Activated naive CD8-positive, alpha-beta T cell treated with anti-CD3 and anti-CD28 coated beads, Interleukin-2, amount 50 U/mL, for 24 hours (primary cell): ENCODE measurements at regions not wholly inside any gene's neighbourhood (a gene's known extent, or its start where the extent isn't known, plus 50 kb on each side); places are given as distances from the start of the nearest gene placed in this dataset.

Experiments used
- ATAC-seq: fragments of 150-1000 bp; cut with Tn5 transposase; one replicate; pipeline ENCODE4 v1.10.0; 2021
- DNase-seq: peaks from one replicate; pipeline ENCODE4 v3.0.0; 2021
- H3K27ac Mint-ChIP-seq: one replicate; pipeline ENCODE4 v1.8.0; 2021; ENCODE audit warnings: mild to moderate bottlenecking, mixed read lengths
- H3K27me3 Mint-ChIP-seq: one replicate; pipeline ENCODE4 v1.8.0; 2021; ENCODE audit warnings: mixed read lengths
- H3K36me3 Mint-ChIP-seq: one replicate; pipeline ENCODE4 v1.8.0; 2021; ENCODE audit warnings: low read depth, mixed read lengths
- H3K4me1 Mint-ChIP-seq: one replicate; pipeline ENCODE4 v1.8.0; 2021; ENCODE audit warnings: mixed read lengths
- H3K4me3 Mint-ChIP-seq: one replicate; pipeline ENCODE4 v1.8.0; 2021; ENCODE audit warnings: mild to moderate bottlenecking, moderate library complexity, mixed read lengths
- H3K9me3 Mint-ChIP-seq: one replicate; pipeline ENCODE4 v1.8.0; 2021; ENCODE audit warnings: mixed read lengths

DNA sequence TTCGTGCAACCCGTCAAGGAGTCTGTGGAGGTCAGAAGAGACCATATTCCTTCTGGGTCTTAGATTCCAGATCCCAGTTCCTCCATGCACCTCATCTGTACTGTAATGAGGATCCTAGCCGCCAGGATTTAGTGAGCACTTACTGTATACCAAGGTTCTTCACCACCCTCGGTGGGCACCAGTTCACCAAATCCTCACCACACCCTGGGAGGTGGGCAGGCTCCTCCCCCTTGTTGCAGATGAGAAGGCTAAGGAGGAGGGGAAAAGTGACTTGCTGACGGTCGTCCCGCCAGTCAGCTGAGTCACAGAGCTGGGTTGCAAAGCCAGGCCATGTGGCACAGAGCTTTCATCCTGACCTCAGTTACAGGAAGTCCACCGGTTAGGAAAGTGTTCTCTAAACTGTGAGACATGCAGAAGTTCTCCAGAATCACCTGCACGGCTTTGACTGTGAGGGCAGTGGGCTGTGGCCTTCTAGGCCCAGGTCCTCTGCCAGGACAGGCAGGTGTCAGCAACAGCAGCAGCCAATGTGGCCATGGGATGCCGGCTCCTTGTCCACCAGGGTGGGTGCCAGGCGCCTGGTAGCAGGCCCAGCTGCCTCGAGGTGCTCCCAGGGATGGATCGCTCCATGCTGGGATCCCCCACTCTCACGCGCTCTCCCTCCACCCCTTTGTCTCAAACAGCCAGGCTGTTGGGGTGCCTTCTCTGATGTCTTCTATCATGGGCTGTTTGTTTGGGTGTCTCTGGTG is 240.3 kb upstream of the GSE1 start:
- peaks cover 9% of the 10 kb centered on the region for H3K4me1 Mint-ChIP-seq
- ATAC-seq, result peak; percentile 75
- no peaks in the 10 kb centered on the region for H3K27me3 Mint-ChIP-seq
- H3K36me3 Mint-ChIP-seq, result no peaks in the 10 kb centered on the region
- DNase-seq, result peak; percentile 48
- peak overlapping the region; percentile 39 for H3K27ac Mint-ChIP-seq
- H3K4me3 Mint-ChIP-seq, result no peak overlapping the region
- no peaks in the 10 kb centered on the region for H3K9me3 Mint-ChIP-seq

- DNase-seq (no peak), ATAC-seq (no peak)
- Mint-ChIP-seq H3K4me3 (no peak overlapping the region), H3K27me3 (peaks cover 2% of the 10 kb centered on the region), H3K36me3 (no peaks in the 10 kb centered on the region), H3K4me1 (peaks cover 9% of the 10 kb centered on the region), H3K27ac (no peak overlapping the region), H3K9me3 (no peaks in the 10 kb centered on the region)
Measured at GRCh38 chr16:85373741-85374570, 239.2 kb upstream of the GSE1 start.

- no peak overlapping the region for H3K27ac Mint-ChIP-seq
- DNase-seq (no peak), ATAC-seq (no peak)
- peaks cover 9% of the 10 kb centered on the region for H3K4me1 Mint-ChIP-seq
- H3K27me3 Mint-ChIP-seq, result peaks cover 7% of the 10 kb centered on the region
- H3K36me3 Mint-ChIP-seq, result no peaks in the 10 kb centered on the region
- no peak overlapping the region for H3K4me3 Mint-ChIP-seq
- no peaks in the 10 kb centered on the region for H3K9me3 Mint-ChIP-seq
Measured at GRCh38 chr16:85374571-85374872, 238.6 kb upstream of the GSE1 start.

- H3K9me3 Mint-ChIP-seq, result no peaks in the 10 kb centered on the region
- H3K4me3 Mint-ChIP-seq, result no peak overlapping the region
- H3K4me1 Mint-ChIP-seq, result peaks cover 9% of the 10 kb centered on the region
- H3K27ac Mint-ChIP-seq, result no peak overlapping the region
- H3K36me3 Mint-ChIP-seq, result no peaks in the 10 kb centered on the region
- no peak for ATAC-seq
- no peak for DNase-seq
- peaks cover 7% of the 10 kb centered on the region for H3K27me3 Mint-ChIP-seq
Measured at GRCh38 chr16:85375282-85375681, 237.8 kb upstream of the GSE1 start.

GRCh38 chr16:85376292-85377095 is 236.6 kb upstream of the GSE1 start:
- ATAC-seq (no peak), DNase-seq (no peak)
- no peaks in the 10 kb centered on the region for H3K36me3 Mint-ChIP-seq
- no peak overlapping the region for H3K27ac Mint-ChIP-seq
- H3K4me3 Mint-ChIP-seq, result no peak overlapping the region
- peaks cover 9% of the 10 kb centered on the region for H3K4me1 Mint-ChIP-seq
- peaks cover 7% of the 10 kb centered on the region for H3K27me3 Mint-ChIP-seq
- no peaks in the 10 kb centered on the region for H3K9me3 Mint-ChIP-seq

GRCh38 chr16:85377388-85378144 is 235.6 kb upstream of the GSE1 start:
- no peak overlapping the region for H3K27ac Mint-ChIP-seq
- no peak overlapping the region for H3K4me3 Mint-ChIP-seq
- H3K4me1 Mint-ChIP-seq, result peaks cover 7% of the 10 kb centered on the region
- DNase-seq (no peak), ATAC-seq (no peak)
- H3K27me3 Mint-ChIP-seq, result peaks cover 9% of the 10 kb centered on the region
- H3K9me3 Mint-ChIP-seq, result no peaks in the 10 kb centered on the region
- H3K36me3 Mint-ChIP-seq, result no peaks in the 10 kb centered on the region

DNA sequence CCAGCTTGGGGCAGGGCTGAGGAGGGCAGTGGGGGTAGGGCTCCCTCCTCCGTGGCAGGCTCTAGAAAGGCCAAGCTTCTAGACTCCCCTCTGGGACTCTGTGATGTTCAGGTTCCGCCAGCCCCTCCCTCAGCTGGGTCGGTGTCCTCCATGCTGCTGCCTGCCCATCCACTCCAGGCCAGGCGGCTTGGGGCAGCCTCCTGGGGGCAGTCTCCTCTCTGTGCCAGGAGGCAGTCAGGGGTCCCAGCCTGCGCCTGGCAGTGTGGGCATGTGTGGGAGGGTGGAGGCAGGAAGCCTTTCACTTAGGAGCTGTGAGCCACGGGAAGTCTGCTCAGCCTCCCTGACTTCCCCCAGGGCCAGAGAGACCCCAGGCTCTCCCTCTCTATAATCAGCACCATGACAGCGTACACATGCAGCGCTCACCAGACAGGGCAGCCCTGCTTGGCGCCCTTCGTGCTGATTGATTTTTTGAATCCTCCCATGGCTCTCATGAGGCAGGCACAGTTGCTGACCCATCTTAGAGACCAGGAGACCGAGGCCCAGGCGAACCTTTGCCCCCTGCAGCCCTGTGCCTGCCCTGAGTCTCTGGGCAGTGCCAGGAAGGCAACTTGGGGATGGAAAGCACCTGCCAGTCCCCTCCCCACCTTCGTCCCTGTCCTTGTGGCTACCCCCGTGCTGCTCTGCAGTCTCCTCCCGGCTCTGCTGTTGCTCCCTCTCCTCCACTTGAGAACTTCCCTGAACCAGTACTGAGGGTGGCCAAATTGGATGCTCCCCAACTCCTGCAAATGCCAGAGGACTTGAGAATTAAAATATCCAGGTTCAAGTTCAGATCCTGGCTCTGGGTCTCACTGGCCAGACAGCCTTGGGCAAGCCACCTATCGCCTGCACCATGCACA is 234.7 kb upstream of the GSE1 start:
- no peak for DNase-seq
- H3K4me3 Mint-ChIP-seq, result no peak overlapping the region
- H3K4me1 Mint-ChIP-seq, result peaks cover under 1% of the 10 kb centered on the region
- H3K27me3 Mint-ChIP-seq, result peaks cover 9% of the 10 kb centered on the region
- no peaks in the 10 kb centered on the region for H3K9me3 Mint-ChIP-seq
- H3K36me3 Mint-ChIP-seq, result no peaks in the 10 kb centered on the region
- H3K27ac Mint-ChIP-seq, result no peak overlapping the region
- ATAC-seq, result no peak

GRCh38 chr16:85379041-85380001 is 233.8 kb upstream of the GSE1 start:
- Mint-ChIP-seq H3K36me3 (no peaks in the 10 kb centered on the region), H3K4me1 (no peaks in the 10 kb centered on the region), H3K4me3 (no peak overlapping the region), H3K9me3 (no peaks in the 10 kb centered on the region), H3K27ac (no peak overlapping the region), H3K27me3 (peaks cover 9% of the 10 kb centered on the region)
- DNase-seq (no peak), ATAC-seq (no peak)

DNA sequence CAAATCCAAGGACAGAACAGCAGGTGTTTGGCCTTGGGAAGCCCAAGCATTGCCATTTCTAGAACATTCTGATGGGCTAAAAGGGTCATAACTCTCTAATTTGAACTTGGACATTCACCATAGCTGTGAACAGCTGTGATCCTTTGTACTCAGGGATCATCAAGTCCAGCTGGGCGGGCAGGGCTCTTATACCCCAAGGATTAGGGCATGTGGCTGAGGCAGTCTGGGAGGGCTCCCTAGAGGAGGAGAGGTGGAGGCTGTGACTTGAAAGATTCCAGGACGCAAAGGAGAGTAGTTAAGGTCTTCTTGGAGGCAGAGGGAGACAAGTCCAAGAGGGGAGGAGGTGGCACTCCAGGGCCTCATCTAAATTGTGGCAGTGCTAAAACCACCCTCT is 233.1 kb upstream of the GSE1 start:
- Mint-ChIP-seq H3K4me1 (no peaks in the 10 kb centered on the region), H3K4me3 (no peak overlapping the region), H3K27me3 (peaks cover 9% of the 10 kb centered on the region), H3K9me3 (no peaks in the 10 kb centered on the region), H3K36me3 (no peaks in the 10 kb centered on the region), H3K27ac (no peak overlapping the region)
- DNase-seq (no peak), ATAC-seq (no peak)

DNA sequence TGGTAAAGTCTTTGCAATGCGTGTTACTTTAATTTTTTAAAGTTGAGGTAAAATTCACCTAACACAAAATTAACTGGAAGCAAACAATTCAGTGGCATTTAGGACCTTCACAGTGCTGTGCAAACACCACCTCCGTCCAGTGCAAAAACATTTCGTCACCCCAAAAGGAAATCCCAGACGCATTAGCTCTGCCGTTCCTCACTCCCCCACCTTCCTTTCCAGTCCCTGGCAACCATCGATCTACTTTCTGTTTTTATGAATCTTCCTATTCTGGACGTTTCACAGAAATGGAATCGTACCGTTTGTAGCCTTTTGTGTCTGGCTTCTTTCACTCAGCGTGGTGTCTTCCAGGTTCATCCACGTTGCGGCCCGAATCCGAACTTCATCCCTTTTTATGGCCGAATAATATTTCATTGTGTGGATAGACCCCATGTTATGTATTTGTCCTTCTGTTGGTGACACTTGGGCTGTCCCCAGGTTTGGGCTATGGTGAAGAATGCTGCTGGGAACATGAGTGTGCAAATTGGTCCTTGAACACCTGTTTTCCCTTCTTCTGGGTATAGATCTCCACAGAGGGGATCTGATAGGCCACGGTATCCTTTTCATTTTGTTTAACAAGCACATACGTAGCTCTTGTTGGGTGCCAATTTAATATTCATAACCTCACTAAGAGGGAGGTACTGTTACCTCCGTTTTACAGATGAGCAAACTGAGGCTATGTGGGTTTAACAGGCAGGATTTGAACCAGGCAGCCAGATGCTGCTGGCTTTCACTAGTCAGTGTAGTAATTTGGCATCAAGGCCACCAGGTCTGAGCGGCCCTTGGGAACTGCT is 232.0 kb upstream of the GSE1 start:
- Mint-ChIP-seq H3K27me3 (peaks cover 9% of the 10 kb centered on the region), H3K9me3 (no peaks in the 10 kb centered on the region), H3K4me3 (no peak overlapping the region), H3K4me1 (no peaks in the 10 kb centered on the region), H3K36me3 (no peaks in the 10 kb centered on the region), H3K27ac (no peak overlapping the region)
- ATAC-seq (no peak), DNase-seq (no peak)

GRCh38 chr16:85381738-85382592 is 231.2 kb upstream of the GSE1 start:
- Mint-ChIP-seq H3K4me1 (no peaks in the 10 kb centered on the region), H3K4me3 (no peak overlapping the region), H3K9me3 (no peaks in the 10 kb centered on the region), H3K36me3 (no peaks in the 10 kb centered on the region), H3K27me3 (peaks cover 9% of the 10 kb centered on the region), H3K27ac (no peak overlapping the region)
- DNase-seq (no peak), ATAC-seq (no peak)
